DOHH2 (cell line): ENCODE measurements at regions not wholly inside any gene's neighbourhood (a gene's known extent, or its start where the extent isn't known, plus 50 kb on each side); places are given as distances from the start of the nearest gene placed in this dataset.

Experiments
- EZH2phosphoT487 ChIP-seq: fragments of 200-600 bp; sonication (generic); IDR thresholded peaks from 2 replicates; pipeline ENCODE4 v1.6.1; 2017; ENCODE audit warnings: borderline replicate concordance, mild to moderate bottlenecking, antibody characterized with exemption, low read length, moderate library complexity, mixed read lengths
- TF ChIP-seq, protein P1 (sequence below): fragments of 200-600 bp; sonication (generic); IDR thresholded peaks from one replicate; pipeline ENCODE4 v1.5.1; 2014; ENCODE audit warnings: antibody characterized with exemption, mild to moderate bottlenecking, low read depth, low read length; ENCODE audit not compliant: poor library complexity, severe bottlenecking

DNA sequence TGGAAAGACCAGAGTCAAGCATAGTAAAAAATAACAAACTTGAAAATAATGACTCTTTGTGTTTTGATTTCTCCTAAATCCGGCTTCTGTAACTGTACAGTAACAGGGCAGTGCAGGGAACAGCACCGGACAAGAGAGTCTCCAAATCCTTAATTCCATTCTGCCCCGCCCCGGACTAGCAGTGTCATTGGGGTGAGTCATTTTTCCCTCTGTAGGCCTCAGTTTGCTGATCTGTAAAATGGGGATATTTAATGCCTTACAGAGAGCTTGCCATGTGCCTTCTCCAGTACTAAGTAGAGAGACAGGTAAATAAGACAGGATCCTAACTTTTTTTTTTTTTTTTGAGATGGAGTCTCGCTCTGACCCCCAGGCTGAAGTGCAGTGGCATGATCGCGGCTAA is 83.6 kb upstream of the TBC1D3K start:
- TF ChIP-seq, protein P1, sequence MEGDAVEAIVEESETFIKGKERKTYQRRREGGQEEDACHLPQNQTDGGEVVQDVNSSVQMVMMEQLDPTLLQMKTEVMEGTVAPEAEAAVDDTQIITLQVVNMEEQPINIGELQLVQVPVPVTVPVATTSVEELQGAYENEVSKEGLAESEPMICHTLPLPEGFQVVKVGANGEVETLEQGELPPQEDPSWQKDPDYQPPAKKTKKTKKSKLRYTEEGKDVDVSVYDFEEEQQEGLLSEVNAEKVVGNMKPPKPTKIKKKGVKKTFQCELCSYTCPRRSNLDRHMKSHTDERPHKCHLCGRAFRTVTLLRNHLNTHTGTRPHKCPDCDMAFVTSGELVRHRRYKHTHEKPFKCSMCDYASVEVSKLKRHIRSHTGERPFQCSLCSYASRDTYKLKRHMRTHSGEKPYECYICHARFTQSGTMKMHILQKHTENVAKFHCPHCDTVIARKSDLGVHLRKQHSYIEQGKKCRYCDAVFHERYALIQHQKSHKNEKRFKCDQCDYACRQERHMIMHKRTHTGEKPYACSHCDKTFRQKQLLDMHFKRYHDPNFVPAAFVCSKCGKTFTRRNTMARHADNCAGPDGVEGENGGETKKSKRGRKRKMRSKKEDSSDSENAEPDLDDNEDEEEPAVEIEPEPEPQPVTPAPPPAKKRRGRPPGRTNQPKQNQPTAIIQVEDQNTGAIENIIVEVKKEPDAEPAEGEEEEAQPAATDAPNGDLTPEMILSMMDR = no peak
- TF ChIP-seq EZH2phosphoT487 = no peak
